ENCODE measurements at regions not wholly inside any gene's neighbourhood (a gene's known extent, or its start where the extent isn't known, plus 50 kb on each side); places are given as distances from the start of the nearest gene placed in this dataset.
"Not testable (repeated sequence)": the region's sequence is repeated elsewhere in the genome, so short reads cannot be mapped to it uniquely, and the experiment has no call there.

DNA sequence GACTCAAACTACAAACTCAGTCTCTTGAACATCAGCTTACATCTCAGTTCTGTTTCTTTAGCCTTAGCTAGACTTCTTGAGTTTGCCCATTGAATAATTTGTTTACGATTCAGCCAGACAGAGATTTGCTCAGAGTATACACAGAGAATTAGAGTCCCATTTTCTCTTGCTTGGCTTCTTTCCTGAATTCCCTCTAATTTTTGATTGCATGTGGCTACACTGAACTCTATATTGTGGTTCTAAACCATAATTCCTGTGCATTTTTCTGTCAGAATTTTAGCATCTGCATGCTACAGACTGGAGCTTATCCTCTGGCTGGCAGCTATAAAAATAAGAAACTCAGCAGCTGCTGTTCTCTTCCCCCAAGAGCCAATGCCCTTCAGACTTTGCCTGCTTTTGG lies 354.9 kb downstream of the MDFIC start:
- Histone ChIP-seq H3K27me3 (replicated peaks; ENCODE audit: insufficient read depth, low read depth, low read length, poor library complexity) (no peaks in the 10 kb centered on the region), H3K9me3 (ENCODE audit: low read depth, low read length, poor library complexity, severe bottlenecking) (no peaks in the 10 kb centered on the region), H3K4me3 (ENCODE audit: low read depth, low read length, poor library complexity, severe bottlenecking) (no peak overlapping the region), H3K4me1 (ENCODE audit: insufficient read depth, low read length, poor library complexity, severe bottlenecking) (no peaks in the 10 kb centered on the region), H3K27ac (ENCODE audit: low read depth, low read length, poor library complexity, severe bottlenecking) (no peak overlapping the region), H3K36me3 (ENCODE audit: insufficient read depth, low read length, poor library complexity, severe bottlenecking) (no peaks in the 10 kb centered on the region)
- ChIA-PET CTCF (no interaction called here), POLR2A (ENCODE audit: low non-redundant PET) (no interaction called here)
- no TSS peak for BruUV-seq (replicated peaks)
- no peak for TF ChIP-seq CTCF (conservative IDR thresholded peaks at IDR 0.05; ENCODE audit: low read depth, low read length)
- no peak for TF ChIP-seq EZH2 (IDR thresholded peaks at IDR 0.05; ENCODE audit: borderline replicate concordance, low read depth, low read length, poor library complexity, severe bottlenecking)
- DNase-seq (ENCODE audit: low spot score), result no peak
- intact Hi-C loops (cut with micrococcal nuclease; ENCODE audit: unreplicated experiment), result no loop called here

- CTCF ChIA-PET; POLR2A ChIA-PET (ENCODE audit: low non-redundant PET); H3K36me3 ChIP-seq (ENCODE audit: insufficient read depth, low read length, poor library complexity, severe bottlenecking); H3K4me3 ChIP-seq (ENCODE audit: low read depth, low read length, poor library complexity, severe bottlenecking); H3K27me3 ChIP-seq (replicated peaks; ENCODE audit: insufficient read depth, low read depth, low read length, poor library complexity); H3K9me3 ChIP-seq (ENCODE audit: low read depth, low read length, poor library complexity, severe bottlenecking); H3K27ac ChIP-seq (ENCODE audit: low read depth, low read length, poor library complexity, severe bottlenecking); H3K4me1 ChIP-seq (ENCODE audit: insufficient read depth, low read length, poor library complexity, severe bottlenecking); intact Hi-C loops (cut with micrococcal nuclease; ENCODE audit: unreplicated experiment); DNase-seq (ENCODE audit: low spot score); BruUV-seq (replicated peaks): not testable (repeated sequence)
These were observed 352.0 kb downstream of the MDFIC start for GRCh38 chr7:115273855-115274254.

- Histone ChIP-seq H3K27ac (ENCODE audit: low read depth, low read length, poor library complexity, severe bottlenecking) (no peak overlapping the region), H3K27me3 (replicated peaks; ENCODE audit: insufficient read depth, low read depth, low read length, poor library complexity) (no peaks in the 10 kb centered on the region), H3K36me3 (ENCODE audit: insufficient read depth, low read length, poor library complexity, severe bottlenecking) (no peaks in the 10 kb centered on the region), H3K9me3 (ENCODE audit: low read depth, low read length, poor library complexity, severe bottlenecking) (no peaks in the 10 kb centered on the region), H3K4me1 (ENCODE audit: insufficient read depth, low read length, poor library complexity, severe bottlenecking) (no peaks in the 10 kb centered on the region), H3K4me3 (ENCODE audit: low read depth, low read length, poor library complexity, severe bottlenecking) (no peak overlapping the region)
- ChIA-PET POLR2A (ENCODE audit: low non-redundant PET) (no interaction called here), CTCF (no interaction called here)
- TF ChIP-seq CTCF (conservative IDR thresholded peaks at IDR 0.05; ENCODE audit: low read depth, low read length) (no peak), EZH2 (IDR thresholded peaks at IDR 0.05; ENCODE audit: borderline replicate concordance, low read depth, low read length, poor library complexity, severe bottlenecking) (no peak)
- BruUV-seq (replicated peaks), result no TSS peak
- intact Hi-C loops (cut with micrococcal nuclease; ENCODE audit: unreplicated experiment), result no loop called here
- no peak for DNase-seq (ENCODE audit: low spot score)
These were observed 351.4 kb downstream of the MDFIC start for GRCh38 chr7:115273139-115273772.

All from A673 (cell line).